PC-3 (cell line): ENCODE measurements at regions not wholly inside any gene's neighbourhood (a gene's known extent, or its start where the extent isn't known, plus 50 kb on each side); places are given as distances from the start of the nearest gene placed in this dataset.

Experiments
- ATAC-seq: fragments of 200-7000 bp; cut with Tn5 transposase; 2 replicates; pipeline ENCODE4 v1.9.1; 2020; ENCODE audit warnings: mild to moderate bottlenecking, moderate library complexity
- BruUV-seq: library from RNA; stranded (reverse); fragments of 400-500 nt; replicated peaks from 2 replicates; lab custom pipeline; 2021; lab: Mats Ljungman, UMichigan
- CTCF ChIA-PET: fragments of 300-600 bp; sonication (Branson Sonifier 250); formaldehyde crosslinking; loops from one replicate; lab custom pipeline; 2022; ENCODE audit warnings: antibody characterized with exemption; lab: Charles Lee
- POLR2A ChIA-PET: fragments of 300-600 bp; sonication (Branson Sonifier 250); formaldehyde crosslinking; loops from one replicate; lab custom pipeline; 2022; ENCODE audit warnings: antibody characterized with exemption; ENCODE audit not compliant: unreplicated experiment; lab: Charles Lee
- DNase-seq: peaks from one replicate; pipeline ENCODE4 v3.0.0-alpha.2; 2015
- H2AFZ ChIP-seq: fragments of 300-600 bp; sonication (generic); 2 replicates; pipeline ENCODE4 v1.6.0; 2016; ENCODE audit warnings: antibody characterized with exemption, low read length
- H3F3A ChIP-seq: fragments of 300-600 bp; sonication (generic); one replicate; pipeline ENCODE4 v1.6.0; 2017; ENCODE audit warnings: antibody characterized with exemption, low read length, control low read depth, mild to moderate bottlenecking; ENCODE audit not compliant: unreplicated experiment
- H3K27ac ChIP-seq: fragments of 300-600 bp; sonication (generic); 2 replicates; pipeline ENCODE4 v1.5.1; 2016; ENCODE audit warnings: mild to moderate bottlenecking, low read length
- H3K27me3 ChIP-seq: fragments of 300-600 bp; sonication (generic); 2 replicates; pipeline ENCODE4 v1.6.1; 2016; ENCODE audit warnings: low read length, mixed read lengths
- H3K36me3 ChIP-seq: fragments of 300-600 bp; sonication (generic); 2 replicates; pipeline ENCODE4 v1.6.1; 2016; ENCODE audit warnings: low read depth, mixed run types, low read length, mixed read lengths
- H3K4me1 ChIP-seq: fragments of 300-600 bp; sonication (generic); 2 replicates; pipeline ENCODE4 v1.5.1; 2016; ENCODE audit warnings: low read length; ENCODE audit not compliant: insufficient read depth
- H3K4me2 ChIP-seq: fragments of 300-600 bp; sonication (generic); 2 replicates; pipeline ENCODE4 v1.6.0; 2016; ENCODE audit warnings: low read length
- H3K4me3 ChIP-seq: fragments of 300-600 bp; sonication (generic); 2 replicates; pipeline ENCODE4 v1.5.1; 2016; ENCODE audit warnings: mild to moderate bottlenecking, low read length, mixed read lengths
- H3K79me2 ChIP-seq: fragments of 300-600 bp; sonication (generic); 2 replicates; pipeline ENCODE4 v1.6.1; 2017; ENCODE audit warnings: low read length, mixed read lengths
- H3K9ac ChIP-seq: fragments of 300-600 bp; sonication (generic); 2 replicates; pipeline ENCODE4 v1.6.0; 2016; ENCODE audit warnings: mild to moderate bottlenecking, low read length
- H3K9me2 ChIP-seq: fragments of 300-600 bp; sonication (generic); replicated peaks from 2 replicates; pipeline ENCODE4 v1.6.1; 2016; ENCODE audit warnings: mixed run types, low read length, mixed read lengths
- H3K9me3 ChIP-seq: fragments of 300-600 bp; sonication (generic); 2 replicates; pipeline ENCODE4 v1.6.1; 2016; ENCODE audit warnings: low read length, mixed read lengths
- H4K20me1 ChIP-seq: fragments of 300-600 bp; sonication (generic); 2 replicates; pipeline ENCODE4 v1.6.1; 2016; ENCODE audit warnings: low read length, mixed read lengths
- EZH2 ChIP-seq: fragments of 300-600 bp; sonication (generic); IDR thresholded peaks from one replicate; pipeline ENCODE4 v1.6.1; 2017; ENCODE audit warnings: antibody characterized with exemption, mild to moderate bottlenecking, low read length; ENCODE audit not compliant: unreplicated experiment
- EZH2phosphoT487 ChIP-seq: fragments of 300-600 bp; sonication (generic); IDR thresholded peaks from 2 replicates; pipeline ENCODE4 v1.6.1; 2018; ENCODE audit warnings: mild to moderate bottlenecking, antibody characterized with exemption, low read length, borderline replicate concordance
- intact Hi-C: fragments of 100-400 bp; cut with micrococcal nuclease; formaldehyde crosslinking; loops from 2 replicates; pipeline ENCODE4 v1.9.0; 2023
- TF ChIP-seq, protein P1 (sequence below): fragments of 300-600 bp; sonication (generic); conservative IDR thresholded peaks from 2 replicates; pipeline ENCODE4 v1.5.1; 2017; ENCODE audit warnings: antibody characterized with exemption, low read depth, mild to moderate bottlenecking, low read length

DNA sequence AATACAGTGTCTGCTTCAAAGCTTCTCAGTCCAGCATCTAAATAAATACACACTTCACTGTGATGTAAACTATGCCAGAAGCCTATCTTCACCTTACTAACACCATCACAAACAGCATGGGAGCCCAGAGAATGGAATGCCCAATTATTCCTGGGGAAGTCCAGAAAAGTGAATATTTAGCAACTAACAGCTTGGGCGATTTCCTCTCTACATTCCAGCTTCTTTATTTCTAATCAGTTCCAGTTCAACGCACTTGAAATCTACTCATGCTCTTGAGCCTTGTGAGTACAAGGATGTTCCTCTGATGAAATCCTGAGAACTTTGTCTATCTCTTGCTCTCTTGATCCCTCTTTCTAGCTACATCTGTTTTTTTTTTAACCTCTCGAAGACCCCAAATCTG lies 100.4 kb upstream of the C9orf72 start:
- Histone ChIP-seq H3K9ac (no peak overlapping the region), H3K9me3 (no peaks in the 10 kb centered on the region), H3K27ac (no peak overlapping the region), H3K9me2 (no peaks in the 10 kb centered on the region), H3F3A (no peaks in the 10 kb centered on the region), H3K27me3 (no peaks in the 10 kb centered on the region), H3K4me2 (no peak overlapping the region), H3K36me3 (no peaks in the 10 kb centered on the region), H3K79me2 (no peaks in the 10 kb centered on the region), H3K4me1 (no peaks in the 10 kb centered on the region), H3K4me3 (no peak overlapping the region), H2AFZ (no peak overlapping the region), H4K20me1 (no peaks in the 10 kb centered on the region)
- ChIA-PET CTCF (no interaction called here), POLR2A (no interaction called here)
- TF ChIP-seq, protein P1, sequence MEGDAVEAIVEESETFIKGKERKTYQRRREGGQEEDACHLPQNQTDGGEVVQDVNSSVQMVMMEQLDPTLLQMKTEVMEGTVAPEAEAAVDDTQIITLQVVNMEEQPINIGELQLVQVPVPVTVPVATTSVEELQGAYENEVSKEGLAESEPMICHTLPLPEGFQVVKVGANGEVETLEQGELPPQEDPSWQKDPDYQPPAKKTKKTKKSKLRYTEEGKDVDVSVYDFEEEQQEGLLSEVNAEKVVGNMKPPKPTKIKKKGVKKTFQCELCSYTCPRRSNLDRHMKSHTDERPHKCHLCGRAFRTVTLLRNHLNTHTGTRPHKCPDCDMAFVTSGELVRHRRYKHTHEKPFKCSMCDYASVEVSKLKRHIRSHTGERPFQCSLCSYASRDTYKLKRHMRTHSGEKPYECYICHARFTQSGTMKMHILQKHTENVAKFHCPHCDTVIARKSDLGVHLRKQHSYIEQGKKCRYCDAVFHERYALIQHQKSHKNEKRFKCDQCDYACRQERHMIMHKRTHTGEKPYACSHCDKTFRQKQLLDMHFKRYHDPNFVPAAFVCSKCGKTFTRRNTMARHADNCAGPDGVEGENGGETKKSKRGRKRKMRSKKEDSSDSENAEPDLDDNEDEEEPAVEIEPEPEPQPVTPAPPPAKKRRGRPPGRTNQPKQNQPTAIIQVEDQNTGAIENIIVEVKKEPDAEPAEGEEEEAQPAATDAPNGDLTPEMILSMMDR, result no peak
- no peak for TF ChIP-seq EZH2phosphoT487
- no peak for TF ChIP-seq EZH2
- DNase-seq (no peak), ATAC-seq (no peak)
- intact Hi-C loops, result no loop called here
- no TSS peak for BruUV-seq

DNA sequence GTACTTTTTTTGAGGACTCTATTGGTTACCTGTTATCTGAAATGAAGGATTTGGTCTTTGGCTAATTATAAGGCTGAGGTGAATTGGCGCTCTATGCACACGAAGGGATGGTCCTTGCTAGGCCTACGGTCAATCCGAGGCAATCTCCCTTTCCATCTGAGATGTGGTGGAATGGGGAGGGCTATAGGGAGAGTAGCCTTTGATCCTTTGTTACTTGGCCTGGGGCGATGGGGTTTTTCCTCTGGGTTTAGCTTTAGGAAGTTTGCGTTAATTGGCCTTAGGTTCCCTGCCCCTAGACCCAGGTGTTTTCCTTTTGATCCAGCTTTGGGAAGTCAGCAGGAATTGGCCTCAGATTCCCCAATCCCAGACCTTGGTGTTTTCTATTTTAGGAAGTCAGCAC lies 102.1 kb upstream of the C9orf72 start:
- no TSS peak for BruUV-seq
- DNase-seq (no peak), ATAC-seq (no peak)
- no peaks in the 10 kb centered on the region for H4K20me1 ChIP-seq
- H3K79me2 ChIP-seq, result no peaks in the 10 kb centered on the region
- H3F3A ChIP-seq, result no peaks in the 10 kb centered on the region
- H3K27ac ChIP-seq, result no peak overlapping the region
- H3K4me1 ChIP-seq, result no peaks in the 10 kb centered on the region
- H3K4me3 ChIP-seq, result no peak overlapping the region
- TF ChIP-seq EZH2phosphoT487 (no peak), EZH2 (no peak)
- TF ChIP-seq, protein P1, result no peak
- no peaks in the 10 kb centered on the region for H3K9me2 ChIP-seq
- no peaks in the 10 kb centered on the region for H3K27me3 ChIP-seq
- ChIA-PET POLR2A (no interaction called here), CTCF (no interaction called here)
- H3K9ac ChIP-seq, result no peak overlapping the region
- no peaks in the 10 kb centered on the region for H3K9me3 ChIP-seq
- intact Hi-C loops, result no loop called here
- H3K36me3 ChIP-seq, result no peaks in the 10 kb centered on the region
- H2AFZ ChIP-seq, result no peak overlapping the region
- no peak overlapping the region for H3K4me2 ChIP-seq

DNA sequence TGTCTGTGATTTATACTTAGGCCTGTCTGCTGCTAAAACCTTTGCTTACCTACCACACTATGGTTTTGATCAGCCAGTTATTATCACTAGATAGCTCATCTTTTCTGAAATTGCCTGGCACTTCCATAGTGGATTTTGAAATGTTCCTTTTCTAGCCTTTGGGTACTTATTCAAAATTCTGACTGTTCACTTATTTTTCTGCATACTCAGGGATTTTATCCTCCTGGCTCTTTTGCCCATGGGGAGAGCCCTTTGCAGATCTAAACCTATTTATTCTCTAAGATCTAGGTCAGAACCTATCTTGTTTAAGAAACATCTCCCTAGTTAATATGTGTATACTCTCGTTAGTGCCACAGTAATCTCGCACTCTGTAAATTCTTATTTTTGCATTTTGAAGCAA lies 103.5 kb upstream of the C9orf72 start:
- BruUV-seq, result no TSS peak
- CTCF ChIA-PET, result no interaction called here
- H3K4me2 ChIP-seq, result no peak overlapping the region
- ATAC-seq (no peak), DNase-seq (no peak)
- no peak overlapping the region for H3K9ac ChIP-seq
- no peaks in the 10 kb centered on the region for H3F3A ChIP-seq
- H3K36me3 ChIP-seq, result no peaks in the 10 kb centered on the region
- no peaks in the 10 kb centered on the region for H3K4me1 ChIP-seq
- TF ChIP-seq, protein P1, result no peak
- TF ChIP-seq EZH2phosphoT487, result no peak
- TF ChIP-seq EZH2, result no peak
- H4K20me1 ChIP-seq, result no peaks in the 10 kb centered on the region
- H3K27ac ChIP-seq, result no peak overlapping the region
- H3K27me3 ChIP-seq, result no peaks in the 10 kb centered on the region
- H3K79me2 ChIP-seq, result no peaks in the 10 kb centered on the region
- H3K4me3 ChIP-seq, result no peak overlapping the region
- no peaks in the 10 kb centered on the region for H3K9me3 ChIP-seq
- no peak overlapping the region for H2AFZ ChIP-seq
- H3K9me2 ChIP-seq, result no peaks in the 10 kb centered on the region
- POLR2A ChIA-PET, result no interaction called here
- intact Hi-C loops, result no loop called here
